Stomach (tissue), 4 donors: ENCODE measurements at regions not wholly inside any gene's neighbourhood (a gene's known extent, or its start where the extent isn't known, plus 50 kb on each side); places are given as distances from the start of the nearest gene placed in this dataset.

Experiments
- POLR2A ChIP-seq, 4 donors: fragments of 450-650 bp; IDR thresholded peaks; one replicate each; pipeline ENCODE4 v1.6.1; 2016; ENCODE audit warnings: antibody characterized with exemption in 4 of 4, control low read depth in 2 of 4, mild to moderate bottlenecking in 1 of 4, moderate library complexity in 1 of 4
- TF ChIP-seq, protein P1 (sequence below), 7 experiments: fragments of 450-650 bp in 4 of 7; fragments of 200-600 bp in 3 of 7; sonication (generic) in 3 of 7; IDR thresholded peaks; one replicate each; pipeline ENCODE4 v1.5.1; 2016 to 2019; ENCODE audit warnings: antibody characterized with exemption in 7 of 7, control low read depth in 2 of 7, mild to moderate bottlenecking in 1 of 7

DNA sequence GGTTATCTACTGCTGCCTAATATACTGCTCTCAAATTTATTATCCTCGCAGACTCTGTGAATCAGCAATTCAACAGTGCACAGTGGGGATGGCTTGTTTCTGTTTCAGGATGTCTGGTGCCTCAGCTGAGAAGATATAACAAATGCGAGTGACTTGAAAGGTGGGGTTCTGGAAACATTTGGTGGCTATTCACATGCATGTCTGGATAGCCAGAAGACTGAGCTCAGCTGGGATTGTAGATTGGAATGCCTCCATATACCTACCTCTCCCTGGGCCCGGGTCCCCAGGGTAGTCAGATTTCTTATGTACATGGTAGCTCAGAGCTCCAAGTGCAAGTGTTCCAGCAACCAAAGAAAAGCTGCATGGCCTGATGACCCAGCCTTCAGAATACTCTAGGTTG is 176.3 kb downstream of the IER5 start:
- TF ChIP-seq, protein P1, sequence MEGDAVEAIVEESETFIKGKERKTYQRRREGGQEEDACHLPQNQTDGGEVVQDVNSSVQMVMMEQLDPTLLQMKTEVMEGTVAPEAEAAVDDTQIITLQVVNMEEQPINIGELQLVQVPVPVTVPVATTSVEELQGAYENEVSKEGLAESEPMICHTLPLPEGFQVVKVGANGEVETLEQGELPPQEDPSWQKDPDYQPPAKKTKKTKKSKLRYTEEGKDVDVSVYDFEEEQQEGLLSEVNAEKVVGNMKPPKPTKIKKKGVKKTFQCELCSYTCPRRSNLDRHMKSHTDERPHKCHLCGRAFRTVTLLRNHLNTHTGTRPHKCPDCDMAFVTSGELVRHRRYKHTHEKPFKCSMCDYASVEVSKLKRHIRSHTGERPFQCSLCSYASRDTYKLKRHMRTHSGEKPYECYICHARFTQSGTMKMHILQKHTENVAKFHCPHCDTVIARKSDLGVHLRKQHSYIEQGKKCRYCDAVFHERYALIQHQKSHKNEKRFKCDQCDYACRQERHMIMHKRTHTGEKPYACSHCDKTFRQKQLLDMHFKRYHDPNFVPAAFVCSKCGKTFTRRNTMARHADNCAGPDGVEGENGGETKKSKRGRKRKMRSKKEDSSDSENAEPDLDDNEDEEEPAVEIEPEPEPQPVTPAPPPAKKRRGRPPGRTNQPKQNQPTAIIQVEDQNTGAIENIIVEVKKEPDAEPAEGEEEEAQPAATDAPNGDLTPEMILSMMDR (IDR thresholded peaks at IDR 0.05) = no peak
- TF ChIP-seq POLR2A (IDR thresholded peaks at IDR 0.05) = no peak
